Left lobe of liver (tissue), 2 donors: ENCODE measurements at regions not wholly inside any gene's neighbourhood (a gene's known extent, or its start where the extent isn't known, plus 50 kb on each side); places are given as distances from the start of the nearest gene placed in this dataset.
"Not testable (repeated sequence)": the region's sequence is repeated elsewhere in the genome, so short reads cannot be mapped to it uniquely, and the experiment has no call there.

Experiments
- ATAC-seq: fragments of 200-7000 bp; cut with Tn5 transposase; one replicate; pipeline ENCODE4 v1.9.1; 2020; ENCODE audit warnings: mild to moderate bottlenecking, moderate library complexity
- DNase-seq: peaks from one replicate; pipeline ENCODE4 v3.0.0-alpha.2; 2020; ENCODE audit warnings: low spot score
- donor health status: DM: no; HTN: no; CAD: no; lungs with moderate emphysema.
- donor health status: DM: no; HTN: yes; CAD: no.

GRCh38 chr5:171705036-171705435 is 80.6 kb upstream of the SMIM23 start:
- DNase-seq (no peak), ATAC-seq (no peak)

- ATAC-seq (no peak), DNase-seq (no peak)
Measured at GRCh38 chr5:171705830-171706468, 79.7 kb upstream of the SMIM23 start.

DNA sequence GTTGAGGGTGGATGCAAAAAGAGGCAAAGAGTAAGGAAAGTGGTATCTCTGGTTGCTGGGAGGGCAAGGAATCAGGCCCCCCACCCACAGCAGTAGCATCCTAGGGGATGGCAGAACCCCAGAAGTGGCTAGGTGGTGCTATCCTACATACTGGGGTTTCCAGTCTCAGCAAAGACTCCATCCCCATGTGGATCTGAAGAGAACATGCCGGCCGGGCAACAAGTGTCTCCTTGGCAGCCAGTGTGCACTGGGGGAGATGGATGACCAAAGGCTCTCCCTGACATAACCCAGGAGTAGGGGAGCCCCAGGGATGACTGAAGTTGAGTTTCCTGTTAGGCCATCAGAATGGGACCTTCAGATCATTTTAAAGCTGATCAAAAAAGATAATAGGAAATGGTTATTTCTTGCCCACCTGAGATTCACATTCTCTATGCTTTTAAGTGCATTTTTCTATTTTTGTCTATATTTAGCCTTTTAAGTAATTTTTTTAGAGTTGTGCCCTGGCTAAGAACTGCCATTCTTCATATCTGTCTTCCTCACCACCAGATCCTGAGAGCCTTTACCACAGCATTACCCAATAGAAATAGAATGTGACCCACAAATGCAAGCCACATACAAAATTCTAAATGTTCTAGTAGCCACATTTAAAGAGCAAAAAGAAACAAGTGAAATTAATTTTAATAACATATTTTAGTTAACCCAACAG is 78.7 kb upstream of the SMIM23 start:
- DNase-seq = no peak
- no peak for ATAC-seq

GRCh38 chr5:171707442-171707792 is 78.2 kb upstream of the SMIM23 start:
- ATAC-seq (no peak), DNase-seq (no peak)

DNA sequence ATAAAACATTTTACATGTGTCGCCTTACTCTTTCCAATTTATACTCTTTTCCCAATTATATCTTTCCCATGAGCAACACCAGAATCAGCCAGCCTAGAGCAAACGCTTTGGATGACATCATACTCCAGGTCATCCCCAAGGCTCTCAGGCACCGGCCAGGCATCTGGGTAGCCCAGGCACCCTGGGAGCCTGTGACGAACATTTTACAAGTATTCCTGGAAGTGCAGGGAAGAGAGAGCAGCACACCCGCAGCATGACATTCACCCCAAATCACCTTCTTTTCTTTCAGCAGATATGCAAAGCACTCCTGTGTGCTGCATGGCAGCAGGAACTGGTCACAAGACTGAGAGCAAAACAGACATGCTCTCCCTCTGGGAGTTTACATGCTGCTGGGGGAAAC is 75.7 kb upstream of the SMIM23 start:
- DNase-seq (no peak), ATAC-seq (no peak)

GRCh38 chr5:171710451-171711024 is 75.1 kb upstream of the SMIM23 start:
- no peak for ATAC-seq

GRCh38 chr5:171711571-171711970 is 74.0 kb upstream of the SMIM23 start:
- ATAC-seq (no peak), DNase-seq (no peak)

More at GRCh38 chr5:171710451-171711024, 75.1 kb upstream of the SMIM23 start:
- no peak for DNase-seq

DNA sequence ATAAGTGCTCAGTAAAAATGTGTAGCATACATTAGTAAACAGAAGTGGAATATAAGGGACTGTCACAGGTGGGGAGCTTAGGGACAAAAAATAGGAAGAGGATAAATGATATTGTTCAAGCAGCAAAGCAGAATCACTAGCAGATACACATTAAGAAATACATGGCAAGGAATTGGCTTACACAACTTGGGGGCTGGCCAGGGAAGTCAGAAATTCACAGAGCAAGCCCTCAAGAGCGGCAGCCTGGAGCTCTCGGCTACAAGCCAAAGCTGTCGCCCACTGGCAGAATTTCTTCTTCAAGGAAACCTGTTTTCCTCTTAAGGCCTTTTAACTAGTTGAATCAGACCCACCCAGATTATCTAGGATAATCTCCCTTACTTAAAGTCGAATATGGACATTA is 73.0 kb upstream of the SMIM23 start:
- ATAC-seq = no peak

GRCh38 chr5:171713152-171713551 is 72.5 kb upstream of the SMIM23 start:
- no peak for ATAC-seq
- DNase-seq = no peak

More for the DNA sequence above, 73.0 kb upstream of the SMIM23 start:
- no peak for DNase-seq

DNA sequence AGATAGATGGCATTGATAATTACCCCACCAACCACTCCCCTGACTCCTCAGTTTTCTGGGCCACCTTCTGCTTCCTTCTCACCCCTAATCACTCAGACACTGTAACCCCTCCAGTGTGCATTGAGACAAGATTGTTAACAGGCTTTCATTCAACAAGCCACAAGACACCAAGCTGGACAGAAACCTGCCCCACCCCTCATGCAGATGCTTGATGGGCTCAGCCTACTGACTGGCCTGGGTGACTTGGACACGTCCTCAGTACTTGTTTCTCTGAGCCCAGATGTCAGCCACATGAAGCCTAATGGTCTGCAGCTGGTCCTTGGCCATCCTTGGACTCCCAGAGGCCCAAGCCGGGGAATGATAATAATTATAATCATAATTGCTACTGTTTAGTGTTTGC is 71.4 kb upstream of the SMIM23 start:
- no peak for DNase-seq
- ATAC-seq = no peak

DNA sequence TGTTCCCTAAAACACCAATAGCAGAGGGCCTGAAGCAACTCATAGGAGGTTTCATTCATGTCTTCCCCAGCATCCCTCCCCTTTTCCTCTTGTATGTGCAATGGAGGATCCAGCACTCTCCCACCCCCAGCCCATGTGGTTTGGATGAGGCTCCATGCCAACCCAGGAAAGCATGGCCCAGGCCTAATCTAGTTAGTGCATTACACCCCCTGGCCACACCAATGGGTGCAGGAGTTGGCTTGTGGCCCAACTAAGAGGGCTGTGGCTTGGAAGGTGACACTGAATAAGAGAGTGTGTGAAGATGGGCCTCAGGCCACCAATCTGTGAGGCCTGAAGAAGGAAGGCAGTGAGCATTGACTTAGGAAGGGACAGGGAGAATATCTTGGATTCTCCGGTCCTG is 70.8 kb upstream of the SMIM23 start:
- no peak for ATAC-seq
- DNase-seq = no peak

- no peak for ATAC-seq
Measured at GRCh38 chr5:171715551-171715950, 70.1 kb upstream of the SMIM23 start.

DNA sequence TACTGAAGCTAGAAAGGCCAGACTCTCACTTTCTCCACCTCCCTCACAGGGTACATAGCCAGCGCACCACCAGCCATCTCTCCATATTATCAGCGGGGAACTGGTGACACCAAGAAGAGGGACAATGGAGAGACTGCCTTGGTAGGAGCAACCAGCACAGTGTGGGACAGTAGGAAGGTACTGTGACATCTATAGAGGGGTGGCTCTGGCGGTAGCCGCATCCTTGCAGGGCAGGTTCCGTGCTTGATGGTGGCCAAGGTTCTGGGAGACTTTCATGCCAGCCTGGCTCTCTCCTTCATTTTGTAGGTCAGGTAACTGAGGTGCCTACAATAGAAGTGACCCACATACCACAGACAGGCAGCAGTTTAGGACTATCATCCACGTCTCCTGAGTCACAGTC is 65.5 kb upstream of the SMIM23 start:
- DNase-seq = no peak
- ATAC-seq = no peak

More at GRCh38 chr5:171715551-171715950, 70.1 kb upstream of the SMIM23 start:
- no peak for DNase-seq

DNA sequence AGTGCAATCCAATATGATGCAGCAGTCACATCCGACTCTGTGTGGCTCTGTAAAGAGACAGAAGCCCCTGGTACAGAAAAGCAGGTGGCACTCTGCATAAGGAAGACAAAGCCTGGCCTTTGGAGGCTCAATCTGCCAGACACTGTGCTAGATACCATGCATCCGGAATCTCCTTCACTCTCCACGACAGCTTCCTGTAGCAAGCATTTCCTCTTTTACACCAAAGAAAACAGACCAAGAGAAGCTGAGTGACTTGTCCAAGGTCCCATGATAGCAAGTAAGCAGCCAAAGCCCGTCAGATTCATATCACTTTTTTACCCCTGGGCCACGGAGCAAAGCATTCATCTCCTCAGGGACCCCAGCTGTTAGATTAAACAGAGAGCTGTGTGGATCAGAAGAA is 64.2 kb upstream of the SMIM23 start:
- no peak for DNase-seq
- no peak for ATAC-seq

DNA sequence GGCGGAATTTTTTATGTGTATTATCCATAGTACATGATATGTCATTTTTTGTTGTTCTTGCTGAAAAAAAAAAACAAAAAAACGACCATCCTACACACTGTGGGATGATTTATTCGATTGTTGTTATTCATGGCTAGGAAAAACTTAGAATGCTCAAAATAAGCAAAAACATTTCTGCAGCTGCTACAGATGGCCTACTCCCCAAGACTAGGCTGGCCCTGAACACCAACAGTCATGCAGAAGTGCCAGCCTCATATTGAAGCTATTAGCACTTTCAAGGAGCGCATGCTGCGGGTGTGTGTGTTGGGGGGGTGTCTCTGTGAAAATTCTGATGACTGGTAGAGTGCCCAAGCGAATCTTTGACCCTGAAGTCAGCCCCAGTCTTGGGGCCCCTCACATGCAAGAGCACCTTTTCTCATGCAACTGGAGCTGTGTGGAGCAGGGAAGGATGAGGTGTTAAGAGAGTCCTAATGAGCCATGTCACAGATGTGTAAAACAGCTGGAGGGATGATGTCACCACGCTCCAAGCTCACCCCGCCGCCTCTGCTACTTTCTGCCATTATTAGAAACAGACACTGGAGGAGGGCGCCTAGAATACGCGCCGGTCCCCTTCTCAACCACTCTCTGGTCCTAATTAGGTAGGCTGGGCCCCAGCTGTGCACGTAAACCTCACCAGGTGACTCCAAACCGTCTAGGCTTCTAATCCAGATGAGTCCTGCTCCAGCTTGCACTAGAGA is 61.0 kb upstream of the SMIM23 start:
- no peak for ATAC-seq
- DNase-seq = no peak

DNA sequence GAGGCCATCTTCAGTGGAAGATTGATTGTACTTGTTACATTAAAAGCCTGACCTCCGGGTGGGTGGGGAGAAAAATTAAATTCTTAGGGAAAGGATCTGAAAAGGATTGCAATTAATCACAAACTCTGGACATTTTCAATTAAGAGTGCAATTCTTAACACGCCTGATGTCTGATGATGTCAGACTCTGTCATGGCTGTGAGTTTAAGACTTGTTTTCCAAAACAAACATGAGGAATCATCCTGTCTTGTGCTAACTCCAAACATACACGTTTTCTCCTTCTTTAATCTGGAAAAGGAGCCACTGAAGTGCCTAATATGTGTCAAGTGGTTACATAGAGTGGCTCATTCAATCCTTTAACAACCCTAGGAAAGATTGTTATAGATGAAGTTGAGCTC is 60.4 kb upstream of the SMIM23 start:
- no peak for ATAC-seq
- no peak for DNase-seq

DNA sequence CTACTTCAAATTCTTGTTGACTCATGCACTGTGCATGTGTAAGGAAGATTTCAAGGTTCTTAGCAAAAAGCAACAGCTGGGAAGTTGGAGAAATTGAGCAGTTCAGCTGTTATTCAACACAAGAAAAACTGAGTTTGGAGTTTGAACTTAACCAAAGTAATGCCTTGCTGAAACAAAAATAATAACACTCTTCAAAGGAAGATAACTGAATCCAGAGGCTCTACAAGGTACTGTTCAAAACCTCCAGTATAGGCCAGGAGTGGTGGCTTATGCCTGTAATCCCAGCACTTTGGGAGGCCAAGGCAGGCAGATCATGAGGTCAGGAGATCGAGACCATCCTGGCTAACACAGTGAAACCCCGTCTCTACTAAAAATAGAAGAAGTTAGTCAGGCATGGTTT is 58.8 kb upstream of the SMIM23 start:
- DNase-seq, ATAC-seq: not testable (repeated sequence)

DNA sequence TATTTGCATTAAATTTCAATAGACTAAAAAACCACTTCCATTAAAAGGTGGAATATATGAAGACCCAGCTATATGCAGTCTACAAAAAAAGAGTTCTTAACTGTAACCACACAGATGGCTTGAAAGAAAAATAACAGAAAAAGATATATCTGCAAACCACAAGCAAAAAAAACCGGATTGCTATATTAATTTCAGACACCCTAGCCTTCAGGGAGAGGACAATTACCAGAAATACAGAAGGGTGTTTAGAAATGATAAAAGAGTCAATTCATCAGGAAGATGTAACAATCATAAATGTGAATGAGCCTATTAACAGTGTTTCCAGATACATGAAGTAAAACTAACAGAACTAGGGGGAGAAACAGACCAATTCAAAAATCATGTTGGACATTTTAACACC is 56.9 kb upstream of the SMIM23 start:
- ATAC-seq = no peak
- DNase-seq = no peak
